Inferior parietal cortex (tissue), 1 donor: ENCODE measurements at regions not wholly inside any gene's neighbourhood (a gene's known extent, or its start where the extent isn't known, plus 50 kb on each side); places are given as distances from the start of the nearest gene placed in this dataset.
"Not testable (repeated sequence)": the region's sequence is repeated elsewhere in the genome, so short reads cannot be mapped to it uniquely, and the experiment has no call there.

Experiments
- DNase-seq: peaks from one replicate; pipeline ENCODE4 v3.0.0-alpha.2; 2016; ENCODE audit errors: extremely low spot score

GRCh38 chr1:4118746-4119515 lies 218.9 kb upstream of the C1orf174 start:
- DNase-seq = no peak

- no peak for DNase-seq
Observed at GRCh38 chr1:4119516-4120220, 219.6 kb upstream of the C1orf174 start.

GRCh38 chr1:4120557-4121292 lies 220.7 kb upstream of the C1orf174 start:
- DNase-seq = no peak

GRCh38 chr1:4121293-4121684 lies 221.2 kb upstream of the C1orf174 start:
- DNase-seq = no peak

- no peak for DNase-seq
Observed at GRCh38 chr1:4121834-4122512, 221.9 kb upstream of the C1orf174 start.

GRCh38 chr1:4122513-4123160 lies 222.6 kb upstream of the C1orf174 start:
- no peak for DNase-seq

- DNase-seq = no peak
Observed at GRCh38 chr1:4124631-4125145, 224.6 kb upstream of the C1orf174 start.

GRCh38 chr1:4126251-4126650 lies 226.2 kb upstream of the C1orf174 start:
- DNase-seq = peak; percentile 5

- no peak for DNase-seq
Observed at GRCh38 chr1:4126731-4127591, 226.9 kb upstream of the C1orf174 start.

- no peak for DNase-seq
Observed at GRCh38 chr1:4127592-4128140, 227.6 kb upstream of the C1orf174 start.

- no peak for DNase-seq
Observed at GRCh38 chr1:4128616-4129015, 228.5 kb upstream of the C1orf174 start.

- DNase-seq = no peak
Observed at GRCh38 chr1:4129693-4130092, 229.6 kb upstream of the C1orf174 start.

- DNase-seq = no peak
Observed at GRCh38 chr1:4130096-4130495, 230.0 kb upstream of the C1orf174 start.

GRCh38 chr1:4131734-4132133 lies 231.7 kb upstream of the C1orf174 start:
- DNase-seq = no peak

GRCh38 chr1:4132352-4133296 lies 232.6 kb upstream of the C1orf174 start:
- no peak for DNase-seq

GRCh38 chr1:4133297-4133938 lies 233.3 kb upstream of the C1orf174 start:
- no peak for DNase-seq

GRCh38 chr1:4133939-4134321 lies 233.9 kb upstream of the C1orf174 start:
- no peak for DNase-seq

GRCh38 chr1:4135853-4136252 lies 235.8 kb upstream of the C1orf174 start:
- DNase-seq = not testable (repeated sequence)
